Left forelimb (tissue), 1 donor: ENCODE measurements at regions not wholly inside any gene's neighbourhood (a gene's known extent, or its start where the extent isn't known, plus 50 kb on each side); places are given as distances from the start of the nearest gene placed in this dataset.
"Not testable (repeated sequence)": the region's sequence is repeated elsewhere in the genome, so short reads cannot be mapped to it uniquely, and the experiment has no call there.

Source experiments
- DNase-seq: peaks from one replicate; pipeline ENCODE4 v3.0.0-alpha.2; 2018; ENCODE audit warnings: low spot score

GRCh38 chr21:35502821-35503220 is 453.7 kb upstream of the RUNX1 start:
- DNase-seq, result no peak

GRCh38 chr21:35497522-35497921 is 448.4 kb upstream of the RUNX1 start:
- DNase-seq, result not testable (repeated sequence)

- DNase-seq, result no peak
These were observed 443.0 kb upstream of the RUNX1 start for GRCh38 chr21:35491920-35492678.

GRCh38 chr21:35491114-35491513 is 442.0 kb upstream of the RUNX1 start:
- no peak for DNase-seq

GRCh38 chr21:35489389-35489980 is 440.4 kb upstream of the RUNX1 start:
- DNase-seq, result no peak

- DNase-seq, result no peak
These were observed 439.8 kb upstream of the RUNX1 start for GRCh38 chr21:35488946-35489345.

- DNase-seq, result no peak
These were observed 436.3 kb upstream of the RUNX1 start for GRCh38 chr21:35485364-35485763.

- DNase-seq, result no peak
These were observed 435.7 kb upstream of the RUNX1 start for GRCh38 chr21:35484851-35485250.

GRCh38 chr21:35484032-35484431 is 434.9 kb upstream of the RUNX1 start:
- DNase-seq, result no peak

GRCh38 chr21:35482933-35483662 is 434.0 kb upstream of the RUNX1 start:
- DNase-seq, result no peak

- no peak for DNase-seq
These were observed 433.0 kb upstream of the RUNX1 start for GRCh38 chr21:35482096-35482495.

- no peak for DNase-seq
These were observed 431.9 kb upstream of the RUNX1 start for GRCh38 chr21:35481005-35481404.

GRCh38 chr21:35479529-35479928 is 430.4 kb upstream of the RUNX1 start:
- DNase-seq, result no peak

- DNase-seq, result no peak
These were observed 430.0 kb upstream of the RUNX1 start for GRCh38 chr21:35479065-35479448.

- no peak for DNase-seq
These were observed 429.3 kb upstream of the RUNX1 start for GRCh38 chr21:35478161-35479064.

GRCh38 chr21:35477622-35478021 is 428.5 kb upstream of the RUNX1 start:
- DNase-seq, result no peak

- no peak for DNase-seq
These were observed 427.7 kb upstream of the RUNX1 start for GRCh38 chr21:35476621-35477395.

GRCh38 chr21:35475762-35476161 is 426.7 kb upstream of the RUNX1 start:
- DNase-seq, result no peak

- DNase-seq, result no peak
These were observed 425.9 kb upstream of the RUNX1 start for GRCh38 chr21:35475009-35475408.

- no peak for DNase-seq
These were observed 424.4 kb upstream of the RUNX1 start for GRCh38 chr21:35473496-35473895.

- no peak for DNase-seq
These were observed 421.4 kb upstream of the RUNX1 start for GRCh38 chr21:35470522-35470921.
